ENCODE measurements at regions not wholly inside any gene's neighbourhood (a gene's known extent, or its start where the extent isn't known, plus 50 kb on each side); places are given as distances from the start of the nearest gene placed in this dataset.

GRCh38 chr22:48734961-48735360 is 1092.7 kb downstream of the BRD1 start:
- TF ChIP-seq EP300 (IDR thresholded peaks at IDR 0.05): no peak
- TF ChIP-seq, protein P1, sequence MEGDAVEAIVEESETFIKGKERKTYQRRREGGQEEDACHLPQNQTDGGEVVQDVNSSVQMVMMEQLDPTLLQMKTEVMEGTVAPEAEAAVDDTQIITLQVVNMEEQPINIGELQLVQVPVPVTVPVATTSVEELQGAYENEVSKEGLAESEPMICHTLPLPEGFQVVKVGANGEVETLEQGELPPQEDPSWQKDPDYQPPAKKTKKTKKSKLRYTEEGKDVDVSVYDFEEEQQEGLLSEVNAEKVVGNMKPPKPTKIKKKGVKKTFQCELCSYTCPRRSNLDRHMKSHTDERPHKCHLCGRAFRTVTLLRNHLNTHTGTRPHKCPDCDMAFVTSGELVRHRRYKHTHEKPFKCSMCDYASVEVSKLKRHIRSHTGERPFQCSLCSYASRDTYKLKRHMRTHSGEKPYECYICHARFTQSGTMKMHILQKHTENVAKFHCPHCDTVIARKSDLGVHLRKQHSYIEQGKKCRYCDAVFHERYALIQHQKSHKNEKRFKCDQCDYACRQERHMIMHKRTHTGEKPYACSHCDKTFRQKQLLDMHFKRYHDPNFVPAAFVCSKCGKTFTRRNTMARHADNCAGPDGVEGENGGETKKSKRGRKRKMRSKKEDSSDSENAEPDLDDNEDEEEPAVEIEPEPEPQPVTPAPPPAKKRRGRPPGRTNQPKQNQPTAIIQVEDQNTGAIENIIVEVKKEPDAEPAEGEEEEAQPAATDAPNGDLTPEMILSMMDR (IDR thresholded peaks at IDR 0.05): no peak
- no peak for TF ChIP-seq POLR2A (IDR thresholded peaks at IDR 0.05)
